OCI-LY1 (cell line): ENCODE measurements at regions not wholly inside any gene's neighbourhood (a gene's known extent, or its start where the extent isn't known, plus 50 kb on each side); places are given as distances from the start of the nearest gene placed in this dataset.

Experiments used
- H2AFZ ChIP-seq: fragments of 200-600 bp; sonication (generic), shearing (Covaris generic); 2 replicates; pipeline ENCODE4 v1.6.0; 2014; ENCODE audit warnings: antibody characterized with exemption, mild to moderate bottlenecking, low read length
- H3F3A ChIP-seq: fragments of 200-600 bp; sonication (generic), shearing (Covaris generic); 2 replicates; pipeline ENCODE4 v1.6.0; 2014; ENCODE audit warnings: mild to moderate bottlenecking, antibody characterized with exemption, low read length, moderate library complexity; ENCODE audit not compliant: insufficient read depth
- H3K27ac ChIP-seq: fragments of 200-600 bp; sonication (generic); 2 replicates; pipeline ENCODE4 v1.5.1; 2014; ENCODE audit warnings: low read length, mixed run types, mild to moderate bottlenecking, low read depth; ENCODE audit not compliant: poor library complexity, severe bottlenecking
- H3K27me3 ChIP-seq: fragments of 200-600 bp; sonication (generic); 2 replicates; pipeline ENCODE4 v1.6.0; 2014; ENCODE audit warnings: antibody characterized with exemption, mild to moderate bottlenecking, low read length, moderate library complexity; ENCODE audit not compliant: insufficient read depth
- H3K36me3 ChIP-seq: fragments of 200-600 bp; sonication (generic); 2 replicates; pipeline ENCODE4 v1.6.1; 2014; ENCODE audit warnings: mild to moderate bottlenecking, antibody characterized with exemption, low read length, moderate library complexity, mixed read lengths; ENCODE audit not compliant: insufficient read depth
- H3K4me1 ChIP-seq: fragments of 200-600 bp; sonication (generic); 2 replicates; pipeline ENCODE4 v1.5.1; 2014; ENCODE audit warnings: mild to moderate bottlenecking, low read length, moderate library complexity; ENCODE audit not compliant: insufficient read depth, severe bottlenecking
- H3K4me2 ChIP-seq: fragments of 200-600 bp; sonication (generic), shearing (Covaris generic); 2 replicates; pipeline ENCODE4 v1.6.1; 2014; ENCODE audit warnings: low read length
- H3K4me3 ChIP-seq: fragments of 200-600 bp; sonication (generic); 2 replicates; pipeline ENCODE4 v1.5.1; 2014; ENCODE audit warnings: low read length, low read depth, mild to moderate bottlenecking, mixed read lengths; ENCODE audit not compliant: poor library complexity, severe bottlenecking
- H3K79me2 ChIP-seq: fragments of 200-600 bp; shearing (Covaris generic); 2 replicates; pipeline ENCODE4 v1.6.1; 2016; ENCODE audit warnings: mixed run types, low read length, mixed read lengths; ENCODE audit not compliant: insufficient read depth
- H3K9ac ChIP-seq: fragments of 200-600 bp; sonication (generic), shearing (Covaris generic); 2 replicates; pipeline ENCODE4 v1.6.1; 2014; ENCODE audit warnings: mild to moderate bottlenecking, low read length, mixed read lengths
- H3K9me2 ChIP-seq: fragments of 200-600 bp; sonication (generic), shearing (Covaris generic); 2 replicates; pipeline ENCODE4 v1.6.1; 2014; ENCODE audit warnings: low read depth, mild to moderate bottlenecking, low read length, mixed read lengths
- H3K9me3 ChIP-seq: fragments of 200-600 bp; shearing (Covaris generic); 2 replicates; pipeline ENCODE4 v1.6.1; 2014; ENCODE audit warnings: low read length, mixed read lengths
- H4K20me1 ChIP-seq: fragments of 200-600 bp; sonication (generic), shearing (Covaris generic); 2 replicates; pipeline ENCODE4 v1.6.0; 2016; ENCODE audit warnings: mild to moderate bottlenecking, low read length; ENCODE audit not compliant: insufficient read depth
- CTCF ChIP-seq: fragments of 200-600 bp; sonication (generic), shearing (Covaris generic); IDR thresholded peaks from 2 replicates; pipeline ENCODE4 v1.5.1; 2017; ENCODE audit warnings: mild to moderate bottlenecking, antibody characterized with exemption, low read length, moderate library complexity, mixed read lengths
- EZH2 ChIP-seq: fragments of 200-600 bp; sonication (generic), shearing (Covaris generic); IDR thresholded peaks from 2 replicates; pipeline ENCODE4 v1.8.0; 2017; ENCODE audit warnings: borderline replicate concordance, mixed run types, mild to moderate bottlenecking, antibody characterized with exemption, low read length, moderate library complexity, mixed read lengths

- H3K4me3 ChIP-seq, result no peak overlapping the region
- H4K20me1 ChIP-seq, result no peaks in the 10 kb centered on the region
- no peak overlapping the region for H3K9ac ChIP-seq
- no peaks in the 10 kb centered on the region for H3K36me3 ChIP-seq
- no peaks in the 10 kb centered on the region for H3K4me1 ChIP-seq
- no peaks in the 10 kb centered on the region for H3F3A ChIP-seq
- no peaks in the 10 kb centered on the region for H3K27me3 ChIP-seq
- H3K27ac ChIP-seq, result no peak overlapping the region
- H2AFZ ChIP-seq, result no peak overlapping the region
- no peak overlapping the region for H3K4me2 ChIP-seq
- H3K9me3 ChIP-seq, result no peaks in the 10 kb centered on the region
- H3K79me2 ChIP-seq, result no peaks in the 10 kb centered on the region
- TF ChIP-seq EZH2 (no peak), CTCF (no peak)
- no peaks in the 10 kb centered on the region for H3K9me2 ChIP-seq
Observed at GRCh38 chr19:31723101-31723500, 373.9 kb upstream of the TSHZ3 start.

GRCh38 chr19:31725051-31725450, 375.8 kb upstream of the TSHZ3 start:
- TF ChIP-seq EZH2 (no peak), CTCF (no peak)
- Histone ChIP-seq H3K27ac (no peak overlapping the region), H2AFZ (no peak overlapping the region), H3K9me2 (no peaks in the 10 kb centered on the region), H3K79me2 (no peaks in the 10 kb centered on the region), H3K36me3 (no peaks in the 10 kb centered on the region), H3K9me3 (no peaks in the 10 kb centered on the region), H3K4me1 (no peaks in the 10 kb centered on the region), H4K20me1 (no peaks in the 10 kb centered on the region), H3K4me3 (no peak overlapping the region), H3K27me3 (no peaks in the 10 kb centered on the region), H3F3A (no peaks in the 10 kb centered on the region), H3K4me2 (no peak overlapping the region), H3K9ac (no peak overlapping the region)

- TF ChIP-seq EZH2 (no peak), CTCF (no peak)
- no peaks in the 10 kb centered on the region for H3K79me2 ChIP-seq
- H3K27ac ChIP-seq, result no peak overlapping the region
- H2AFZ ChIP-seq, result no peak overlapping the region
- H3K4me1 ChIP-seq, result no peaks in the 10 kb centered on the region
- no peak overlapping the region for H3K4me2 ChIP-seq
- no peaks in the 10 kb centered on the region for H3K36me3 ChIP-seq
- no peaks in the 10 kb centered on the region for H3K9me2 ChIP-seq
- H3K9ac ChIP-seq, result no peak overlapping the region
- H3K9me3 ChIP-seq, result no peaks in the 10 kb centered on the region
- H3F3A ChIP-seq, result no peaks in the 10 kb centered on the region
- H3K4me3 ChIP-seq, result no peak overlapping the region
- no peaks in the 10 kb centered on the region for H4K20me1 ChIP-seq
- H3K27me3 ChIP-seq, result no peaks in the 10 kb centered on the region
Observed at GRCh38 chr19:31727536-31727935, 378.3 kb upstream of the TSHZ3 start.
